A549 (cell line): ENCODE measurements at regions not wholly inside any gene's neighbourhood (a gene's known extent, or its start where the extent isn't known, plus 50 kb on each side); places are given as distances from the start of the nearest gene placed in this dataset.

ENCODE experiments used
- BHLHE40 ChIP-seq: IDR thresholded peaks from 2 replicates; pipeline ENCODE4 v1.6.1; 2012; ENCODE audit warnings: low read depth, low read length, inconsistent platforms
- HDAC2 ChIP-seq: fragments of 200-600 bp; sonication (generic); IDR thresholded peaks from 2 replicates; pipeline ENCODE4 v1.6.1; 2016
- JUN ChIP-seq, 2 experiments: fragments of >200 bp; sonication (Bioruptor Twin); formaldehyde crosslinking; IDR thresholded peaks; 2 replicates in 1 of 2; 3 replicates in 1 of 2; pipeline ENCODE4 v1.6.1; 2016 to 2017
- MAZ ChIP-seq: fragments of 150-350 bp; IDR thresholded peaks from 2 replicates; pipeline ENCODE4 v1.6.1; 2014; ENCODE audit warnings: antibody characterized with exemption, low read depth, low read length, borderline replicate concordance
- PHF8 ChIP-seq: fragments of 200-600 bp; sonication (generic); IDR thresholded peaks from 2 replicates; pipeline ENCODE4 v1.6.1; 2016; ENCODE audit warnings: low read depth, mild to moderate bottlenecking, antibody characterized with exemption, moderate library complexity, borderline replicate concordance
- RCOR1 ChIP-seq: fragments of 150-350 bp; IDR thresholded peaks from 2 replicates; pipeline ENCODE4 v1.6.1; 2014; ENCODE audit warnings: antibody characterized with exemption, low read length, low read depth
- RFX5 ChIP-seq: fragments of 450-650 bp; IDR thresholded peaks from 2 replicates; pipeline ENCODE4 v1.7.1; 2014; ENCODE audit warnings: antibody characterized with exemption, mild to moderate bottlenecking, moderate library complexity
- TF ChIP-seq, protein P1 (sequence below): IDR thresholded peaks from 2 replicates; pipeline ENCODE4 v1.6.1; 2012; ENCODE audit warnings: low read depth, borderline replicate concordance
- TF ChIP-seq, protein P2 (sequence below): fragments of >200 bp; sonication (Bioruptor Twin); formaldehyde crosslinking; IDR thresholded peaks from 3 replicates; pipeline ENCODE4 v1.5.1; 2016
- TF ChIP-seq, protein P3 (sequence below): fragments of 200-600 bp; sonication (generic); IDR thresholded peaks from 2 replicates; pipeline ENCODE4 v1.6.1; 2016; ENCODE audit warnings: antibody characterized with exemption, mild to moderate bottlenecking, moderate library complexity

DNA sequence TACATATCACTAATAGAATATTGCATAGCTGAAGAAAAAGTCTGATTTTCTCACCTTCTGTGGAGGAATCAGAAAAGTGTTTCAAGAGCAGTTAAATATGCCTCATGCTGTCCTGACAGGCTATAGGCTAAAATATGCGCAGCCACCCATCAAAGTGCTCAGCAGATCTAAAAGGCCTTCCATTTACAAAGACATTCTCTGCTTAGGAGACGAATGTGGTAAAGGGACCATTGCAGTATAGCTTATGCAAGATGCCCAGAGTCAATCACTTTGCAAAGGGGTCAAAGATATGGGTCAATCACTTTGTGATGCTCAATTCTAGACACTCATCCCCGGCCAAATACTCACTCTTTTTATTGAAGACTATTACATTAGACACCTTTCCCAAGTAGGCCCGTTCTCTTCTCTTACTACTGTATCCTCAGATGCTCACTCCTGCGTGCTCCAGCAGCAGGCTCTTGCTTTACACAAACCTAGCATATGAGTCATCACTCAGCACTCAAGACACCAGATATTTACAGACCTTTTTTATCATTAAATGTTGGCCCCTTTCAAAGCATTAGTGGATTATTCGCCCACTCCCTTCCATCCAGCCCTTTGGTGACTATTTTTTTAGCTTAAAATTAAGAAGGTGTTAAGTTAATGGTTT, 568.2 kb upstream of the CDH18 start:
- TF ChIP-seq, protein P1, sequence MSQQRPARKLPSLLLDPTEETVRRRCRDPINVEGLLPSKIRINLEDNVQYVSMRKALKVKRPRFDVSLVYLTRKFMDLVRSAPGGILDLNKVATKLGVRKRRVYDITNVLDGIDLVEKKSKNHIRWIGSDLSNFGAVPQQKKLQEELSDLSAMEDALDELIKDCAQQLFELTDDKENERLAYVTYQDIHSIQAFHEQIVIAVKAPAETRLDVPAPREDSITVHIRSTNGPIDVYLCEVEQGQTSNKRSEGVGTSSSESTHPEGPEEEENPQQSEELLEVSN = no peak
- no peak for TF ChIP-seq JUN (IDR thresholded peaks at IDR 0.05)
- TF ChIP-seq, protein P2, sequence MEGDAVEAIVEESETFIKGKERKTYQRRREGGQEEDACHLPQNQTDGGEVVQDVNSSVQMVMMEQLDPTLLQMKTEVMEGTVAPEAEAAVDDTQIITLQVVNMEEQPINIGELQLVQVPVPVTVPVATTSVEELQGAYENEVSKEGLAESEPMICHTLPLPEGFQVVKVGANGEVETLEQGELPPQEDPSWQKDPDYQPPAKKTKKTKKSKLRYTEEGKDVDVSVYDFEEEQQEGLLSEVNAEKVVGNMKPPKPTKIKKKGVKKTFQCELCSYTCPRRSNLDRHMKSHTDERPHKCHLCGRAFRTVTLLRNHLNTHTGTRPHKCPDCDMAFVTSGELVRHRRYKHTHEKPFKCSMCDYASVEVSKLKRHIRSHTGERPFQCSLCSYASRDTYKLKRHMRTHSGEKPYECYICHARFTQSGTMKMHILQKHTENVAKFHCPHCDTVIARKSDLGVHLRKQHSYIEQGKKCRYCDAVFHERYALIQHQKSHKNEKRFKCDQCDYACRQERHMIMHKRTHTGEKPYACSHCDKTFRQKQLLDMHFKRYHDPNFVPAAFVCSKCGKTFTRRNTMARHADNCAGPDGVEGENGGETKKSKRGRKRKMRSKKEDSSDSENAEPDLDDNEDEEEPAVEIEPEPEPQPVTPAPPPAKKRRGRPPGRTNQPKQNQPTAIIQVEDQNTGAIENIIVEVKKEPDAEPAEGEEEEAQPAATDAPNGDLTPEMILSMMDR = no peak
- no peak for TF ChIP-seq BHLHE40
- no peak for TF ChIP-seq MAZ
- TF ChIP-seq HDAC2 = no peak
- TF ChIP-seq, protein P3, sequence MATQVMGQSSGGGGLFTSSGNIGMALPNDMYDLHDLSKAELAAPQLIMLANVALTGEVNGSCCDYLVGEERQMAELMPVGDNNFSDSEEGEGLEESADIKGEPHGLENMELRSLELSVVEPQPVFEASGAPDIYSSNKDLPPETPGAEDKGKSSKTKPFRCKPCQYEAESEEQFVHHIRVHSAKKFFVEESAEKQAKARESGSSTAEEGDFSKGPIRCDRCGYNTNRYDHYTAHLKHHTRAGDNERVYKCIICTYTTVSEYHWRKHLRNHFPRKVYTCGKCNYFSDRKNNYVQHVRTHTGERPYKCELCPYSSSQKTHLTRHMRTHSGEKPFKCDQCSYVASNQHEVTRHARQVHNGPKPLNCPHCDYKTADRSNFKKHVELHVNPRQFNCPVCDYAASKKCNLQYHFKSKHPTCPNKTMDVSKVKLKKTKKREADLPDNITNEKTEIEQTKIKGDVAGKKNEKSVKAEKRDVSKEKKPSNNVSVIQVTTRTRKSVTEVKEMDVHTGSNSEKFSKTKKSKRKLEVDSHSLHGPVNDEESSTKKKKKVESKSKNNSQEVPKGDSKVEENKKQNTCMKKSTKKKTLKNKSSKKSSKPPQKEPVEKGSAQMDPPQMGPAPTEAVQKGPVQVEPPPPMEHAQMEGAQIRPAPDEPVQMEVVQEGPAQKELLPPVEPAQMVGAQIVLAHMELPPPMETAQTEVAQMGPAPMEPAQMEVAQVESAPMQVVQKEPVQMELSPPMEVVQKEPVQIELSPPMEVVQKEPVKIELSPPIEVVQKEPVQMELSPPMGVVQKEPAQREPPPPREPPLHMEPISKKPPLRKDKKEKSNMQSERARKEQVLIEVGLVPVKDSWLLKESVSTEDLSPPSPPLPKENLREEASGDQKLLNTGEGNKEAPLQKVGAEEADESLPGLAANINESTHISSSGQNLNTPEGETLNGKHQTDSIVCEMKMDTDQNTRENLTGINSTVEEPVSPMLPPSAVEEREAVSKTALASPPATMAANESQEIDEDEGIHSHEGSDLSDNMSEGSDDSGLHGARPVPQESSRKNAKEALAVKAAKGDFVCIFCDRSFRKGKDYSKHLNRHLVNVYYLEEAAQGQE = no peak
- no peak for TF ChIP-seq RFX5
- TF ChIP-seq RCOR1 = no peak
- no peak for TF ChIP-seq PHF8
